ENCODE measurements at regions not wholly inside any gene's neighbourhood (a gene's known extent, or its start where the extent isn't known, plus 50 kb on each side); places are given as distances from the start of the nearest gene placed in this dataset.

DNA sequence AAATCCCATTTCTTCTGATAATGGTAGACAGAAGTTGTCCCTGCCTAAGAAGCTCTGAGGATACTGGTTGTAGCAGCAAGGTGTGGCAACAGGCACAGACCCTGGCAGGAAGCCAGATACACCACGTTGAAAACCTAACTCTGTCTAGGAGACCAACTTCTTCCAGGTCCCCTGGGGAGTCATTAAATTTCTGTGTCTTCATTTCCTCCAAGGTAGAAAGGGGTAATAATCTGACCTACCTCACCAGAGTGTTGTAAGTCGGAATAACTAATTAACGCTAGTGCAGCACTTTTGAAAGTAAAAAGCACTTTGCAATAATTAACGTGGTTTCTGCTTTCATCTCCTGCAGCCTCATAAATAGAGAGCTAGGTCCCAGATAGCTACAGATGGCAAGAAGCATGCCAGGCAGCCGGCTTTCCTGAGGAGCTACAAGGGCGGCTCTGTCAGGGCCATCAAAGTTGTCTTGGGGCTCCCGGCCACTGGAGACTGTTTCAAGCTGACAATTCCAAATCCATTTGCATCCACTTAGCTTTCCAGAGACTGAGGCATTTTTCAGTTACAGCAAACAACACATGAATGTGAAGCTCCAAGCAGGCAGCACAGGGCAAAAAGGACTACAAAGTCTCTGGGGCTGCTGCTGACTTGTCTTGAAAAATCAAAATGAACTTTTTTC lies 176.2 kb downstream of the FOXO1 start:
- Histone ChIP-seq H3K4me2 (no peak overlapping the region), H3K4me3 (no peak overlapping the region), H2AFZ (no peak overlapping the region), H3K27ac (ENCODE audit: low read depth) (no peak overlapping the region), H3K79me2 (replicated peaks; ENCODE audit: insufficient read depth) (no peaks in the 10 kb centered on the region), H3K27me3 (ENCODE audit: insufficient read depth) (no peaks in the 10 kb centered on the region), H3K9me2 (ENCODE audit: insufficient read depth) (0 out of 2 replicates have a peak, but pooled peaks cover 3% of the 10 kb centered on the region), H3K4me1 (ENCODE audit: insufficient read depth) (peaks cover 19% of the 10 kb centered on the region), H3F3A (replicated peaks; ENCODE audit: low read depth) (no peaks in the 10 kb centered on the region), H4K20me1 (replicated peaks; ENCODE audit: insufficient read depth) (no peaks in the 10 kb centered on the region), H3K36me3 (ENCODE audit: insufficient read depth) (no peaks in the 10 kb centered on the region)
- Mint-ChIP-seq H3K4me3 (no peak overlapping the region), H3K9me3 (no peaks in the 10 kb centered on the region; the same call in 2 of the 3 replicates), H3K27me3 (ENCODE audit: insufficient read depth, low read depth, poor library complexity) (peaks cover 7% of the 10 kb centered on the region), H3K27ac (no peak overlapping the region), H3K4me1 (peaks cover 31% of the 10 kb centered on the region), H3K36me3 (ENCODE audit: low read depth) (no peaks in the 10 kb centered on the region)
- no peak for ATAC-seq
- TF ChIP-seq EZH2 (IDR thresholded peaks at IDR 0.05; ENCODE audit: low read depth, unreplicated experiment) = no peak
- TF ChIP-seq CREB1 (CRISPR knock-in tag; IDR thresholded peaks at IDR 0.05; ENCODE audit: low read depth) = no peak
- no peak for TF ChIP-seq EZH2phosphoT487 (IDR thresholded peaks at IDR 0.05; ENCODE audit: unreplicated experiment)
- TF ChIP-seq, protein P1, sequence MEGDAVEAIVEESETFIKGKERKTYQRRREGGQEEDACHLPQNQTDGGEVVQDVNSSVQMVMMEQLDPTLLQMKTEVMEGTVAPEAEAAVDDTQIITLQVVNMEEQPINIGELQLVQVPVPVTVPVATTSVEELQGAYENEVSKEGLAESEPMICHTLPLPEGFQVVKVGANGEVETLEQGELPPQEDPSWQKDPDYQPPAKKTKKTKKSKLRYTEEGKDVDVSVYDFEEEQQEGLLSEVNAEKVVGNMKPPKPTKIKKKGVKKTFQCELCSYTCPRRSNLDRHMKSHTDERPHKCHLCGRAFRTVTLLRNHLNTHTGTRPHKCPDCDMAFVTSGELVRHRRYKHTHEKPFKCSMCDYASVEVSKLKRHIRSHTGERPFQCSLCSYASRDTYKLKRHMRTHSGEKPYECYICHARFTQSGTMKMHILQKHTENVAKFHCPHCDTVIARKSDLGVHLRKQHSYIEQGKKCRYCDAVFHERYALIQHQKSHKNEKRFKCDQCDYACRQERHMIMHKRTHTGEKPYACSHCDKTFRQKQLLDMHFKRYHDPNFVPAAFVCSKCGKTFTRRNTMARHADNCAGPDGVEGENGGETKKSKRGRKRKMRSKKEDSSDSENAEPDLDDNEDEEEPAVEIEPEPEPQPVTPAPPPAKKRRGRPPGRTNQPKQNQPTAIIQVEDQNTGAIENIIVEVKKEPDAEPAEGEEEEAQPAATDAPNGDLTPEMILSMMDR (conservative IDR thresholded peaks at IDR 0.05; ENCODE audit: low read depth in 2 of 2) = no peak
- TF ChIP-seq JUNB (IDR thresholded peaks at IDR 0.05; ENCODE audit: unreplicated experiment) = no peak
- TF ChIP-seq, protein P2, sequence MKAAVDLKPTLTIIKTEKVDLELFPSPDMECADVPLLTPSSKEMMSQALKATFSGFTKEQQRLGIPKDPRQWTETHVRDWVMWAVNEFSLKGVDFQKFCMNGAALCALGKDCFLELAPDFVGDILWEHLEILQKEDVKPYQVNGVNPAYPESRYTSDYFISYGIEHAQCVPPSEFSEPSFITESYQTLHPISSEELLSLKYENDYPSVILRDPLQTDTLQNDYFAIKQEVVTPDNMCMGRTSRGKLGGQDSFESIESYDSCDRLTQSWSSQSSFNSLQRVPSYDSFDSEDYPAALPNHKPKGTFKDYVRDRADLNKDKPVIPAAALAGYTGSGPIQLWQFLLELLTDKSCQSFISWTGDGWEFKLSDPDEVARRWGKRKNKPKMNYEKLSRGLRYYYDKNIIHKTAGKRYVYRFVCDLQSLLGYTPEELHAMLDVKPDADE (IDR thresholded peaks at IDR 0.05) = no peak
- no peak for TF ChIP-seq POLR2AphosphoS5 (IDR thresholded peaks at IDR 0.05; ENCODE audit: low read depth)
- TF ChIP-seq, protein P3, sequence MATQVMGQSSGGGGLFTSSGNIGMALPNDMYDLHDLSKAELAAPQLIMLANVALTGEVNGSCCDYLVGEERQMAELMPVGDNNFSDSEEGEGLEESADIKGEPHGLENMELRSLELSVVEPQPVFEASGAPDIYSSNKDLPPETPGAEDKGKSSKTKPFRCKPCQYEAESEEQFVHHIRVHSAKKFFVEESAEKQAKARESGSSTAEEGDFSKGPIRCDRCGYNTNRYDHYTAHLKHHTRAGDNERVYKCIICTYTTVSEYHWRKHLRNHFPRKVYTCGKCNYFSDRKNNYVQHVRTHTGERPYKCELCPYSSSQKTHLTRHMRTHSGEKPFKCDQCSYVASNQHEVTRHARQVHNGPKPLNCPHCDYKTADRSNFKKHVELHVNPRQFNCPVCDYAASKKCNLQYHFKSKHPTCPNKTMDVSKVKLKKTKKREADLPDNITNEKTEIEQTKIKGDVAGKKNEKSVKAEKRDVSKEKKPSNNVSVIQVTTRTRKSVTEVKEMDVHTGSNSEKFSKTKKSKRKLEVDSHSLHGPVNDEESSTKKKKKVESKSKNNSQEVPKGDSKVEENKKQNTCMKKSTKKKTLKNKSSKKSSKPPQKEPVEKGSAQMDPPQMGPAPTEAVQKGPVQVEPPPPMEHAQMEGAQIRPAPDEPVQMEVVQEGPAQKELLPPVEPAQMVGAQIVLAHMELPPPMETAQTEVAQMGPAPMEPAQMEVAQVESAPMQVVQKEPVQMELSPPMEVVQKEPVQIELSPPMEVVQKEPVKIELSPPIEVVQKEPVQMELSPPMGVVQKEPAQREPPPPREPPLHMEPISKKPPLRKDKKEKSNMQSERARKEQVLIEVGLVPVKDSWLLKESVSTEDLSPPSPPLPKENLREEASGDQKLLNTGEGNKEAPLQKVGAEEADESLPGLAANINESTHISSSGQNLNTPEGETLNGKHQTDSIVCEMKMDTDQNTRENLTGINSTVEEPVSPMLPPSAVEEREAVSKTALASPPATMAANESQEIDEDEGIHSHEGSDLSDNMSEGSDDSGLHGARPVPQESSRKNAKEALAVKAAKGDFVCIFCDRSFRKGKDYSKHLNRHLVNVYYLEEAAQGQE (IDR thresholded peaks at IDR 0.05; ENCODE audit: unreplicated experiment) = no peak
- TF ChIP-seq, protein P4, sequence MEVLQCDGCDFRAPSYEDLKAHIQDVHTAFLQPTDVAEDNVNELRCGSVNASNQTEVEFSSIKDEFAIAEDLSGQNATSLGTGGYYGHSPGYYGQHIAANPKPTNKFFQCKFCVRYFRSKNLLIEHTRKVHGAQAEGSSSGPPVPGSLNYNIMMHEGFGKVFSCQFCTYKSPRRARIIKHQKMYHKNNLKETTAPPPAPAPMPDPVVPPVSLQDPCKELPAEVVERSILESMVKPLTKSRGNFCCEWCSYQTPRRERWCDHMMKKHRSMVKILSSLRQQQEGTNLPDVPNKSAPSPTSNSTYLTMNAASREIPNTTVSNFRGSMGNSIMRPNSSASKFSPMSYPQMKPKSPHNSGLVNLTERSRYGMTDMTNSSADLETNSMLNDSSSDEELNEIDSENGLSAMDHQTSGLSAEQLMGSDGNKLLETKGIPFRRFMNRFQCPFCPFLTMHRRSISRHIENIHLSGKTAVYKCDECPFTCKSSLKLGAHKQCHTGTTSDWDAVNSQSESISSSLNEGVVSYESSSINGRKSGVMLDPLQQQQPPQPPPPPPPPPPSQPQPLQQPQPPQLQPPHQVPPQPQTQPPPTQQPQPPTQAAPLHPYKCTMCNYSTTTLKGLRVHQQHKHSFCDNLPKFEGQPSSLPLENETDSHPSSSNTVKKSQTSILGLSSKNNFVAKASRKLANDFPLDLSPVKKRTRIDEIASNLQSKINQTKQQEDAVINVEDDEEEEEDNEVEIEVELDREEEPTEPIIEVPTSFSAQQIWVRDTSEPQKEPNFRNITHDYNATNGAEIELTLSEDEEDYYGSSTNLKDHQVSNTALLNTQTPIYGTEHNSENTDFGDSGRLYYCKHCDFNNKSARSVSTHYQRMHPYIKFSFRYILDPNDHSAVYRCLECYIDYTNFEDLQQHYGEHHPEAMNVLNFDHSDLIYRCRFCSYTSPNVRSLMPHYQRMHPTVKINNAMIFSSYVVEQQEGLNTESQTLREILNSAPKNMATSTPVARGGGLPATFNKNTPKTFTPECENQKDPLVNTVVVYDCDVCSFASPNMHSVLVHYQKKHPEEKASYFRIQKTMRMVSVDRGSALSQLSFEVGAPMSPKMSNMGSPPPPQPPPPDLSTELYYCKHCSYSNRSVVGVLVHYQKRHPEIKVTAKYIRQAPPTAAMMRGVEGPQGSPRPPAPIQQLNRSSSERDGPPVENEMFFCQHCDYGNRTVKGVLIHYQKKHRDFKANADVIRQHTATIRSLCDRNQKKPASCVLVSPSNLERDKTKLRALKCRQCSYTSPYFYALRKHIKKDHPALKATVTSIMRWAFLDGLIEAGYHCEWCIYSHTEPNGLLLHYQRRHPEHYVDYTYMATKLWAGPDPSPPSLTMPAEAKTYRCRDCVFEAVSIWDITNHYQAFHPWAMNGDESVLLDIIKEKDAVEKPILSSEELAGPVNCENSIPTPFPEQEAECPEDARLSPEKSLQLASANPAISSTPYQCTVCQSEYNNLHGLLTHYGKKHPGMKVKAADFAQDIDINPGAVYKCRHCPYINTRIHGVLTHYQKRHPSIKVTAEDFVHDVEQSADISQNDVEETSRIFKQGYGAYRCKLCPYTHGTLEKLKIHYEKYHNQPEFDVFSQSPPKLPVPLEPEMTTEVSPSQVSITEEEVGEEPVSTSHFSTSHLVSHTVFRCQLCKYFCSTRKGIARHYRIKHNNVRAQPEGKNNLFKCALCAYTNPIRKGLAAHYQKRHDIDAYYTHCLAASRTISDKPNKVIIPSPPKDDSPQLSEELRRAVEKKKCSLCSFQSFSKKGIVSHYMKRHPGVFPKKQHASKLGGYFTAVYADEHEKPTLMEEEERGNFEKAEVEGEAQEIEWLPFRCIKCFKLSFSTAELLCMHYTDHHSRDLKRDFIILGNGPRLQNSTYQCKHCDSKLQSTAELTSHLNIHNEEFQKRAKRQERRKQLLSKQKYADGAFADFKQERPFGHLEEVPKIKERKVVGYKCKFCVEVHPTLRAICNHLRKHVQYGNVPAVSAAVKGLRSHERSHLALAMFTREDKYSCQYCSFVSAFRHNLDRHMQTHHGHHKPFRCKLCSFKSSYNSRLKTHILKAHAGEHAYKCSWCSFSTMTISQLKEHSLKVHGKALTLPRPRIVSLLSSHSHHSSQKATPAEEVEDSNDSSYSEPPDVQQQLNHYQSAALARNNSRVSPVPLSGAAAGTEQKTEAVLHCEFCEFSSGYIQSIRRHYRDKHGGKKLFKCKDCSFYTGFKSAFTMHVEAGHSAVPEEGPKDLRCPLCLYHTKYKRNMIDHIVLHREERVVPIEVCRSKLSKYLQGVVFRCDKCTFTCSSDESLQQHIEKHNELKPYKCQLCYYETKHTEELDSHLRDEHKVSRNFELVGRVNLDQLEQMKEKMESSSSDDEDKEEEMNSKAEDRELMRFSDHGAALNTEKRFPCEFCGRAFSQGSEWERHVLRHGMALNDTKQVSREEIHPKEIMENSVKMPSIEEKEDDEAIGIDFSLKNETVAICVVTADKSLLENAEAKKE (CRISPR knock-in tag; IDR thresholded peaks at IDR 0.05) = no peak
- TF ChIP-seq ZNF331 (CRISPR knock-in tag; IDR thresholded peaks at IDR 0.05; ENCODE audit: low read depth) = no peak
- no peak for TF ChIP-seq STAT1 (IDR thresholded peaks at IDR 0.05; ENCODE audit: unreplicated experiment)
- TF ChIP-seq NANOG (IDR thresholded peaks at IDR 0.05; ENCODE audit: borderline replicate concordance) = no peak
- no peak for TF ChIP-seq ZNF114 (CRISPR knock-in tag; IDR thresholded peaks at IDR 0.05)
- DNase-seq (ENCODE audit: low spot score) = no peak

Data from GM23338 (cell line).